Neural progenitor cell (in vitro differentiated cells): ENCODE measurements at regions not wholly inside any gene's neighbourhood (a gene's known extent, or its start where the extent isn't known, plus 50 kb on each side); places are given as distances from the start of the nearest gene placed in this dataset.
"Not testable (repeated sequence)": the region's sequence is repeated elsewhere in the genome, so short reads cannot be mapped to it uniquely, and the experiment has no call there.

Source experiments
- DNase-seq: peaks from one replicate; pipeline ENCODE4 v3.0.0-alpha.2; 2016; ENCODE audit warnings: low spot score
- H2AFZ ChIP-seq: fragments of 200-600 bp; sonication (generic); replicated peaks from 2 replicates; pipeline ENCODE4 v1.6.1; 2016; ENCODE audit warnings: antibody characterized with exemption
- H3F3A ChIP-seq: fragments of 200-600 bp; sonication (generic); 2 replicates; pipeline ENCODE4 v1.6.1; 2016; ENCODE audit warnings: antibody characterized with exemption, low read depth
- H3K27ac ChIP-seq: fragments of 200-600 bp; sonication (generic); 2 replicates; pipeline ENCODE4 v1.5.1; 2016; ENCODE audit warnings: mild to moderate bottlenecking
- H3K27me3 ChIP-seq: fragments of 200-600 bp; sonication (generic); 2 replicates; pipeline ENCODE4 v1.6.1; 2016; ENCODE audit warnings: mild to moderate bottlenecking, moderate library complexity
- H3K36me3 ChIP-seq: fragments of 200-600 bp; sonication (generic); 2 replicates; pipeline ENCODE4 v1.5.1; 2016
- H3K4me1 ChIP-seq: fragments of 200-600 bp; sonication (generic); 2 replicates; pipeline ENCODE4 v1.6.1; 2016; ENCODE audit warnings: mixed run types
- H3K4me2 ChIP-seq: fragments of 200-600 bp; sonication (generic); 2 replicates; pipeline ENCODE4 v1.6.1; 2016
- H3K4me3 ChIP-seq: fragments of 200-600 bp; sonication (generic); 2 replicates; pipeline ENCODE4 v1.5.1; 2016
- H3K79me2 ChIP-seq: fragments of 200-600 bp; sonication (generic); 2 replicates; pipeline ENCODE4 v1.6.1; 2016; ENCODE audit warnings: low read depth
- H3K9ac ChIP-seq: fragments of 200-600 bp; sonication (generic); 2 replicates; pipeline ENCODE4 v1.6.1; 2016
- H3K9me3 ChIP-seq: fragments of 200-600 bp; sonication (generic); 2 replicates; pipeline ENCODE4 v1.5.1; 2016; ENCODE audit warnings: low read depth
- H4K20me1 ChIP-seq: fragments of 200-600 bp; sonication (generic); 2 replicates; pipeline ENCODE4 v1.6.1; 2016; ENCODE audit warnings: low read depth
- H3K27ac Mint-ChIP-seq: 3 replicates; pipeline ENCODE4 v1.8.0; 2021; ENCODE audit warnings: mixed read lengths
- H3K27me3 Mint-ChIP-seq: 2 replicates; pipeline ENCODE4 v1.8.0; 2022; ENCODE audit warnings: low read depth, mild to moderate bottlenecking, inconsistent platforms, moderate library complexity, mixed read lengths; ENCODE audit not compliant: insufficient read depth
- H3K36me3 Mint-ChIP-seq: 3 replicates; pipeline ENCODE4 v1.8.0; 2021; ENCODE audit warnings: mixed read lengths
- H3K4me1 Mint-ChIP-seq: 3 replicates; pipeline ENCODE4 v1.8.0; 2021; ENCODE audit warnings: mixed read lengths
- H3K4me3 Mint-ChIP-seq: 3 replicates; pipeline ENCODE4 v1.8.0; 2021; ENCODE audit warnings: mild to moderate bottlenecking, moderate library complexity, mixed read lengths
- H3K9me3 Mint-ChIP-seq: 3 replicates; pipeline ENCODE4 v1.8.0; 2020; ENCODE audit warnings: mixed read lengths
- CTCF ChIP-seq: fragments of 200-600 bp; sonication (generic); IDR thresholded peaks from 2 replicates; pipeline ENCODE4 v1.5.1; 2017; ENCODE audit warnings: antibody characterized with exemption, mild to moderate bottlenecking
- EZH2 ChIP-seq: fragments of 200-600 bp; sonication (generic); IDR thresholded peaks from 2 replicates; pipeline ENCODE4 v1.6.1; 2017; ENCODE audit warnings: antibody characterized with exemption, mild to moderate bottlenecking, moderate library complexity
- EZH2phosphoT487 ChIP-seq: fragments of 200-600 bp; sonication (generic); IDR thresholded peaks from 2 replicates; pipeline ENCODE4 v1.6.1; 2017; ENCODE audit warnings: antibody characterized with exemption

GRCh38 chr10:21385996-21386585 is 139.4 kb downstream of the SKIDA1 start:
- no peaks in the 10 kb centered on the region for H3K27me3 ChIP-seq
- H3K27me3 Mint-ChIP-seq = no peaks in the 10 kb centered on the region
- no peaks in the 10 kb centered on the region for H3K9me3 ChIP-seq
- H3K27ac Mint-ChIP-seq = no peak overlapping the region
- peaks cover 11% of the 10 kb centered on the region for H3K9me3 Mint-ChIP-seq
- DNase-seq = no peak
- no peak overlapping the region for H3K9ac ChIP-seq
- peak overlapping the region; percentile 92 for H2AFZ ChIP-seq
- H3K4me3 Mint-ChIP-seq = no peak overlapping the region
- H3K4me1 Mint-ChIP-seq = peaks cover 15% of the 10 kb centered on the region
- TF ChIP-seq EZH2 (no peak), CTCF (no peak), EZH2phosphoT487 (no peak)
- peaks cover 3% of the 10 kb centered on the region for H3K36me3 Mint-ChIP-seq
- no peaks in the 10 kb centered on the region for H4K20me1 ChIP-seq
- H3K79me2 ChIP-seq = no peaks in the 10 kb centered on the region
- H3K27ac ChIP-seq = no peak overlapping the region
- no peak overlapping the region for H3K4me2 ChIP-seq
- H3K4me3 ChIP-seq = no peak overlapping the region
- peaks cover 31% of the 10 kb centered on the region for H3F3A ChIP-seq
- no peaks in the 10 kb centered on the region for H3K36me3 ChIP-seq
- H3K4me1 ChIP-seq = peaks cover 18% of the 10 kb centered on the region

GRCh38 chr10:21385536-21385935 is 139.9 kb downstream of the SKIDA1 start:
- Mint-ChIP-seq H3K9me3 (peaks cover 11% of the 10 kb centered on the region), H3K36me3 (peaks cover 3% of the 10 kb centered on the region), H3K4me1 (peaks cover 15% of the 10 kb centered on the region), H3K27me3 (no peaks in the 10 kb centered on the region), H3K4me3 (no peak overlapping the region), H3K27ac (no peak overlapping the region)
- Histone ChIP-seq H2AFZ (peak overlapping the region; percentile 92), H3K27me3 (no peaks in the 10 kb centered on the region), H4K20me1 (no peaks in the 10 kb centered on the region), H3K79me2 (no peaks in the 10 kb centered on the region), H3K4me3 (no peak overlapping the region), H3K4me2 (no peak overlapping the region), H3K4me1 (peaks cover 18% of the 10 kb centered on the region), H3K9me3 (no peaks in the 10 kb centered on the region), H3K27ac (no peak overlapping the region), H3K36me3 (no peaks in the 10 kb centered on the region), H3F3A (peaks cover 31% of the 10 kb centered on the region), H3K9ac (no peak overlapping the region)
- no peak for DNase-seq
- TF ChIP-seq CTCF (no peak), EZH2 (no peak), EZH2phosphoT487 (no peak)

GRCh38 chr10:21379143-21379542 is 146.3 kb downstream of the SKIDA1 start:
- Histone ChIP-seq H3K27me3 (no peaks in the 10 kb centered on the region), H3K79me2 (no peaks in the 10 kb centered on the region), H3K4me2 (no peak overlapping the region), H3F3A (no peaks in the 10 kb centered on the region), H3K27ac (no peak overlapping the region), H3K4me3 (no peak overlapping the region), H3K4me1 (no peaks in the 10 kb centered on the region), H3K36me3 (no peaks in the 10 kb centered on the region), H3K9ac (no peak overlapping the region), H4K20me1 (no peaks in the 10 kb centered on the region), H3K9me3 (no peaks in the 10 kb centered on the region), H2AFZ (no peak overlapping the region)
- Mint-ChIP-seq H3K36me3 (no peaks in the 10 kb centered on the region), H3K27ac (no peak overlapping the region), H3K9me3 (peaks cover 5% of the 10 kb centered on the region), H3K4me1 (peaks cover 6% of the 10 kb centered on the region), H3K27me3 (peaks cover 7% of the 10 kb centered on the region), H3K4me3 (no peak overlapping the region)
- TF ChIP-seq EZH2phosphoT487 = no peak
- no peak for TF ChIP-seq EZH2
- no peak for TF ChIP-seq CTCF
- DNase-seq = no peak

- DNase-seq, H3K36me3 ChIP-seq, H3F3A ChIP-seq, H3K27me3 Mint-ChIP-seq, H4K20me1 ChIP-seq, H3K4me1 ChIP-seq, H3K9me3 Mint-ChIP-seq, H3K9ac ChIP-seq, H3K27me3 ChIP-seq, H3K36me3 Mint-ChIP-seq, H3K4me2 ChIP-seq, H3K9me3 ChIP-seq, H3K79me2 ChIP-seq, H3K4me3 Mint-ChIP-seq, H3K4me3 ChIP-seq, H3K27ac ChIP-seq: not testable (repeated sequence)
- H2AFZ ChIP-seq = peak overlapping the region; percentile 4
- peak overlapping the region; percentile 53 for H3K27ac Mint-ChIP-seq
- H3K4me1 Mint-ChIP-seq = peaks cover 11% of the 10 kb centered on the region
These were observed 150.2 kb downstream of the SKIDA1 start for GRCh38 chr10:21375274-21375673.

- H3K27ac ChIP-seq, H2AFZ ChIP-seq, H3K27me3 Mint-ChIP-seq, H3K9me3 Mint-ChIP-seq, H3K27me3 ChIP-seq, H4K20me1 ChIP-seq, H3K36me3 Mint-ChIP-seq, DNase-seq, H3K79me2 ChIP-seq, H3K4me1 ChIP-seq, H3K9me3 ChIP-seq, H3K9ac ChIP-seq, H3F3A ChIP-seq, H3K36me3 ChIP-seq, H3K4me2 ChIP-seq, H3K4me3 Mint-ChIP-seq, H3K4me3 ChIP-seq: not testable (repeated sequence)
- Mint-ChIP-seq H3K27ac (peak overlapping the region; percentile 92), H3K4me1 (peaks cover 23% of the 10 kb centered on the region)
These were observed 151.6 kb downstream of the SKIDA1 start for GRCh38 chr10:21373881-21374280.
